Ovary (tissue), 7 donors: ENCODE measurements at regions not wholly inside any gene's neighbourhood (a gene's known extent, or its start where the extent isn't known, plus 50 kb on each side); places are given as distances from the start of the nearest gene placed in this dataset.

ENCODE experiments used
- DNase-seq, 5 donors: peaks; one replicate each; pipeline ENCODE4 v3.0.0-alpha.2; 2019 to 2020
- H3K27ac ChIP-seq, 2 donors: fragments of 200-600 bp; one replicate each; pipeline versions ENCODE4 v1.5.1 to v1.8.0; 2019 to 2022
- H3K27me3 ChIP-seq: fragments of 200-600 bp; one replicate; pipeline ENCODE4 v1.8.0; 2022
- H3K36me3 ChIP-seq: fragments of 200-600 bp; sonication (generic); one replicate; pipeline ENCODE4 v1.5.1; 2019
- H3K4me1 ChIP-seq: one replicate; pipeline ENCODE4 v1.8.1; 2013; ENCODE audit warnings: mild to moderate bottlenecking, moderate library complexity; ENCODE audit not compliant: insufficient read depth
- H3K4me3 ChIP-seq: fragments of 200-600 bp; sonication (generic); one replicate; pipeline ENCODE4 v1.5.1; 2017
- H3K9me3 ChIP-seq, 2 donors: fragments of 200-600 bp in 1 of 2; sonication (generic) in 1 of 2; one replicate each; pipeline versions ENCODE4 v1.5.1 to v1.8.1; 2013 to 2019; ENCODE audit warnings: mild to moderate bottlenecking in 1 of 2, moderate library complexity in 1 of 2
- EP300 ChIP-seq: sonication (generic); formaldehyde crosslinking; IDR thresholded peaks from one replicate; pipeline ENCODE4 v1.6.1; 2017; ENCODE audit warnings: antibody characterized with exemption
- POLR2A ChIP-seq: fragments of 450-650 bp; IDR thresholded peaks from one replicate; pipeline ENCODE4 v1.6.1; 2017; ENCODE audit warnings: antibody characterized with exemption, mild to moderate bottlenecking, moderate library complexity
- WGBS, 3 donors: extraction: QIAGEN DNeasy Blood & Tissue Kit in 1 of 3; methylation state at CpG; one replicate each; pipeline versions ENCODE4 v1.1.5 to v1.1.7; 2013 to 2017; 5-methylcytosine and 5-hydroxymethylcytosine counted together
- intact Hi-C, 4 donors: fragments of 100-400 bp; cut with DNase I; formaldehyde crosslinking; loops; one replicate each; pipeline versions ENCODE4 v1.11.0 to v1.15.1; 2022 to 2023
- TF ChIP-seq, protein P1 (sequence below), 3 donors: fragments of 450-650 bp in 2 of 3; fragments of 200-600 bp in 1 of 3; IDR thresholded peaks; one replicate each; pipeline versions ENCODE4 v1.5.1 to v1.8.0; 2016 to 2022; ENCODE audit warnings: antibody characterized with exemption in 3 of 3, mild to moderate bottlenecking in 1 of 3
- donor health status: DM: no; HTN: no; CAD: no; lungs with moderate emphysema.
- donor health status: DM: no; HTN: no; CAD: no.
- donor health status: Bipolar disorder and iron deficiency.
- donor health status: DM: no; HTN: no; CAD: no.
- donor health status: DM: yes; HTN: yes; CAD: no.

GRCh38 chr7:136502162-136502561 is 366.3 kb upstream of the CHRM2 start:
- Histone ChIP-seq H3K27ac (no peak overlapping the region), H3K9me3 (no peaks in the 10 kb centered on the region), H3K4me1 (no peaks in the 10 kb centered on the region), H3K4me3 (no peak overlapping the region), H3K27me3 (no peaks in the 10 kb centered on the region), H3K36me3 (no peaks in the 10 kb centered on the region)
- intact Hi-C loops, result loop anchor here in 1 of 4 donors (5.0 kb wide), 1 partner anchor 1250 kb away; no protein-coding TSS in a partner anchor
- 50 to 60% (median 52%) methylated on average over 1 of the region's 1 CpG for WGBS, 3 donors
- no peak for TF ChIP-seq POLR2A
- TF ChIP-seq, protein P1, sequence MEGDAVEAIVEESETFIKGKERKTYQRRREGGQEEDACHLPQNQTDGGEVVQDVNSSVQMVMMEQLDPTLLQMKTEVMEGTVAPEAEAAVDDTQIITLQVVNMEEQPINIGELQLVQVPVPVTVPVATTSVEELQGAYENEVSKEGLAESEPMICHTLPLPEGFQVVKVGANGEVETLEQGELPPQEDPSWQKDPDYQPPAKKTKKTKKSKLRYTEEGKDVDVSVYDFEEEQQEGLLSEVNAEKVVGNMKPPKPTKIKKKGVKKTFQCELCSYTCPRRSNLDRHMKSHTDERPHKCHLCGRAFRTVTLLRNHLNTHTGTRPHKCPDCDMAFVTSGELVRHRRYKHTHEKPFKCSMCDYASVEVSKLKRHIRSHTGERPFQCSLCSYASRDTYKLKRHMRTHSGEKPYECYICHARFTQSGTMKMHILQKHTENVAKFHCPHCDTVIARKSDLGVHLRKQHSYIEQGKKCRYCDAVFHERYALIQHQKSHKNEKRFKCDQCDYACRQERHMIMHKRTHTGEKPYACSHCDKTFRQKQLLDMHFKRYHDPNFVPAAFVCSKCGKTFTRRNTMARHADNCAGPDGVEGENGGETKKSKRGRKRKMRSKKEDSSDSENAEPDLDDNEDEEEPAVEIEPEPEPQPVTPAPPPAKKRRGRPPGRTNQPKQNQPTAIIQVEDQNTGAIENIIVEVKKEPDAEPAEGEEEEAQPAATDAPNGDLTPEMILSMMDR (IDR thresholded peaks at IDR 0.05), result no peak
- no peak for DNase-seq

DNA sequence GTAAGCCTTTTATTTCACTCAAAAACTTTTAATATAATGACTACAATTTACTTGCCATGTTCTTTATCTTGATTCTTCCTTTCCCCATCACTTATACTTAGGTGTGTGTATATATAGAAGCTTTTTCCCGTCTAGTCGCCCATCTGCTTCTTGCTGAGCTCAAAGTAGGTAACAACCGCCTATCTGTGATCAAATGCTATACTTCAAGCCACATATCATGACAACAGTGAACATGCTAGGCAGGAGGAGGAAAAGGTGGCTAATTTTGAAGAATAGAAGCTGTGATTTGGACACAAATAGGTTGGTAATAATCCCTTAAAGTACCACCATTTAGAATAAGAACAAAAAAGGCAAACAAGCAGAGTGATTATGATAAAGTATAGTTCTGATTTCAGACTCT is 367.3 kb upstream of the CHRM2 start:
- Histone ChIP-seq H3K9me3 (no peaks in the 10 kb centered on the region), H3K4me3 (no peak overlapping the region), H3K36me3 (no peaks in the 10 kb centered on the region), H3K27me3 (no peaks in the 10 kb centered on the region), H3K27ac (no peak overlapping the region), H3K4me1 (no peaks in the 10 kb centered on the region)
- WGBS, 3 donors, result 78 to 90% (median 89%) methylated on average over 3 of the region's 3 CpGs
- intact Hi-C loops, result loop anchor here in 1 of 4 donors (5.0 kb wide), 1 partner anchor 1249 kb away; no protein-coding TSS in a partner anchor
- TF ChIP-seq, protein P1 (IDR thresholded peaks at IDR 0.05), result no peak
- TF ChIP-seq EP300 (no peak), POLR2A (no peak)
- no peak for DNase-seq

DNA sequence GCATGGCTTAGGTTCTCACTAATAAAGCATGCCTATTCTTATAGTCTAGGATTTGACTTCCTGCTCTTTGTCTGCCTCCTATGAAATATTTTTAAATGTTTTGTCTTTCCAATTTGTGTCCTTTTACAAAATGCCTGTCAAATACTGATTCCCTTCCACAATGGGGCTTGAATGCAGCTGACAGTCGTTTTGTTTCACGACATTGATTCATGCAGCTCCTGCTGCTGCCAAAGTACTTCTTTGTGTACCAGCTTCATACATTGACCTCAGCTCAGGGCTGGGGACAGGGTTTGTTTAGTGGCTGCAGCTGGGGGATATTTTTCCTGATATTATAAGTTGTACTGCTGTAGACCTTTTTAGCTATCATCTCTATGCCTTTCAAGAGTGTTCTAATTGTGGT is 371.9 kb upstream of the CHRM2 start:
- 65 to 75% (median 71%) methylated on average over 2 of the region's 2 CpGs for whole genome bisulfite sequencing, 3 donors
- DNase-seq, result no peak
- Histone ChIP-seq H3K4me3 (no peak overlapping the region), H3K4me1 (no peaks in the 10 kb centered on the region), H3K36me3 (no peaks in the 10 kb centered on the region), H3K27ac (no peak overlapping the region), H3K9me3 (no peaks in the 10 kb centered on the region), H3K27me3 (no peaks in the 10 kb centered on the region)
- intact Hi-C loops, result no loop called here
- TF ChIP-seq, protein P1 (IDR thresholded peaks at IDR 0.05), result no peak
- TF ChIP-seq POLR2A, result no peak
- TF ChIP-seq EP300, result no peak

- H3K4me1 ChIP-seq, result no peaks in the 10 kb centered on the region
- TF ChIP-seq, protein P1 (IDR thresholded peaks at IDR 0.05), result no peak
- TF ChIP-seq EP300 (no peak), POLR2A (no peak)
- WGBS, 3 donors, result 66 to 78% (median 72%) methylated on average over 4 of the region's 4 CpGs
- intact Hi-C loops, result no loop called here
- H3K27ac ChIP-seq, result no peak overlapping the region
- no peaks in the 10 kb centered on the region for H3K9me3 ChIP-seq
- no peak for DNase-seq
- no peaks in the 10 kb centered on the region for H3K36me3 ChIP-seq
- H3K27me3 ChIP-seq, result no peaks in the 10 kb centered on the region
- H3K4me3 ChIP-seq, result no peak overlapping the region
Measured at GRCh38 chr7:136495081-136495480, 373.4 kb upstream of the CHRM2 start.

DNA sequence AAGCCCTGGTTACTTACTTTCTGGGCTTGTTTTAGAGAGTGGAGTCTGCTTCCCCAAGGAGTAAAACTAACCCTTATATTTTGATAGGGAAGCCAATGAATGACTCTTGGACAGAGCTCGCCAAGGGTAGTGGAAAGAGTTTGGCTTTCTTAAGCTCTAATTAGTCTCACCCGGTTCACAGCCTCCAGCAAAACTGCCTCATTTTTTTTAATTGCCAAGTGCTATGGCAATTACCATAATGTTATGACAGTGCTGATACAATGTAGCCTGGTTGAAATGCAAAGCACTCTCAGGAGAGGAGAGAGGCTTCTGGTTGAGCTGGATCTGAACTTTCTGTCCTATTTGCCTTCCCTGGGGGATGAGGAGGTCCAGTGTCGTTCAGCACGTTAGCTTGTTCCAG is 376.1 kb upstream of the CHRM2 start:
- TF ChIP-seq POLR2A, result no peak
- TF ChIP-seq, protein P1 (IDR thresholded peaks at IDR 0.05), result no peak
- TF ChIP-seq EP300, result no peak
- Histone ChIP-seq H3K36me3 (no peaks in the 10 kb centered on the region), H3K4me1 (no peaks in the 10 kb centered on the region), H3K4me3 (no peak overlapping the region), H3K27ac (no peak overlapping the region), H3K9me3 (no peaks in the 10 kb centered on the region), H3K27me3 (no peaks in the 10 kb centered on the region)
- DNase-seq, result no peak
- intact Hi-C loops, result no loop called here
- 74 to 81% (median 78%) methylated on average over 4 of the region's 4 CpGs for WGBS, 3 donors
